ENCODE measurements at regions not wholly inside any gene's neighbourhood (a gene's known extent, or its start where the extent isn't known, plus 50 kb on each side); places are given as distances from the start of the nearest gene placed in this dataset.

DNA sequence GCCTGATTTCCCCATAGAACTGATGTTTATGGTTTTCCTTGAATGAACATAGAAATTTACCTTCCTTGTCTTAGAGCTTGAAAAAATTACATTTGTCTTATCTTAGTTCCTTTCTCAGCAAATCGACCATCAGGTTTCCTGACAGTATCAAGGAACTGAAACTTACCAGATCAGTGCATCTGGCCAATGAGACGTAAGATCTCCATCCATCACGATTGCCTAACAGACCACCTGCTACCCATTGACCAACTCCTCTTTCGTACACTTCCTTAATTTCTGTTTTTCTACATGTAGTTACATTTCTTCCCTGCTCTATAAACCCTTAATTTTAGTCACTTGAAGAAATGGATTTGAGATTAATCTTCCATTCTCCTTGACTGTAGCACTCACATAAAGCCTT, 57.4 kb upstream of the TMPRSS15 start:
- Histone ChIP-seq H3K4me1 (ENCODE audit: control insufficient read depth, insufficient read depth, low read length) (peaks cover 8% of the 10 kb centered on the region), H3K27me3 (ENCODE audit: control insufficient read depth, insufficient read depth, low read length, poor library complexity, severe bottlenecking) (no peaks in the 10 kb centered on the region), H3K4me3 (ENCODE audit: low read length) (no peak overlapping the region), H3K36me3 (ENCODE audit: control insufficient read depth, insufficient read depth, low read length) (no peaks in the 10 kb centered on the region), H3K9me3 (ENCODE audit: control insufficient read depth, low read length) (no peaks in the 10 kb centered on the region), H3K27ac (ENCODE audit: low read depth, low read length) (no peak overlapping the region), H3K9ac (ENCODE audit: extremely low read depth, low read length, poor library complexity, severe bottlenecking) (no peak overlapping the region)
- Mint-ChIP-seq H3K4me3 (no peak overlapping the region), H3K27ac (no peak overlapping the region), H3K9me3 (peaks cover 12% of the 10 kb centered on the region), H3K27me3 (ENCODE audit: insufficient read depth) (no peaks in the 10 kb centered on the region), H3K4me1 (peaks cover 38% of the 10 kb centered on the region), H3K36me3 (ENCODE audit: low read depth) (no peaks in the 10 kb centered on the region)
- TF ChIP-seq, protein P1, sequence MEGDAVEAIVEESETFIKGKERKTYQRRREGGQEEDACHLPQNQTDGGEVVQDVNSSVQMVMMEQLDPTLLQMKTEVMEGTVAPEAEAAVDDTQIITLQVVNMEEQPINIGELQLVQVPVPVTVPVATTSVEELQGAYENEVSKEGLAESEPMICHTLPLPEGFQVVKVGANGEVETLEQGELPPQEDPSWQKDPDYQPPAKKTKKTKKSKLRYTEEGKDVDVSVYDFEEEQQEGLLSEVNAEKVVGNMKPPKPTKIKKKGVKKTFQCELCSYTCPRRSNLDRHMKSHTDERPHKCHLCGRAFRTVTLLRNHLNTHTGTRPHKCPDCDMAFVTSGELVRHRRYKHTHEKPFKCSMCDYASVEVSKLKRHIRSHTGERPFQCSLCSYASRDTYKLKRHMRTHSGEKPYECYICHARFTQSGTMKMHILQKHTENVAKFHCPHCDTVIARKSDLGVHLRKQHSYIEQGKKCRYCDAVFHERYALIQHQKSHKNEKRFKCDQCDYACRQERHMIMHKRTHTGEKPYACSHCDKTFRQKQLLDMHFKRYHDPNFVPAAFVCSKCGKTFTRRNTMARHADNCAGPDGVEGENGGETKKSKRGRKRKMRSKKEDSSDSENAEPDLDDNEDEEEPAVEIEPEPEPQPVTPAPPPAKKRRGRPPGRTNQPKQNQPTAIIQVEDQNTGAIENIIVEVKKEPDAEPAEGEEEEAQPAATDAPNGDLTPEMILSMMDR (conservative IDR thresholded peaks at IDR 0.05) = no peak
- WGBS, 2 experiments (ENCODE audit: insufficient coverage in 1 of 2, insufficient read length in 1 of 2) = 95 to 100% methylated on average over 2 to 4 of the region's 4 CpGs
- DNase-seq = no peak

DNA sequence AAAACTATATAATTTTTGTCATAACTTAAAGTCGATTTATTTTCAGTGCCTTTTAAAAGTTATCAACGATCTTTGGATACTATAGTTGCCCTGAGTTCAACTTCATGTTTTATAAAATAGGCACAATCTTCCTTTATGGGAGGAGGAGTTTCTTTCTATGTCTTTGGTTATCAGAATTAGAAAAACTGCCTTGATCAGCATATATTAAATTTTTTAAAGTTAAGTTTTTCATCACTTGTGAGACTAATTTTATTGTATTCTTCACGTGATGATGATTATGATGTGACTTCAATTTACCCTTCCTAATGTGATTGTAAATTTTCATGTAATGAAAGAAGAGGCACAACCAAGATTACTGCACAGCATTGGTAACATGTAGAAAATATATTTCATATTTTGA, 58.2 kb upstream of the TMPRSS15 start:
- Histone ChIP-seq H3K4me3 (ENCODE audit: low read length) (no peak overlapping the region), H3K36me3 (ENCODE audit: control insufficient read depth, insufficient read depth, low read length) (no peaks in the 10 kb centered on the region), H3K4me1 (ENCODE audit: control insufficient read depth, insufficient read depth, low read length) (peaks cover 8% of the 10 kb centered on the region), H3K27me3 (ENCODE audit: control insufficient read depth, insufficient read depth, low read length, poor library complexity, severe bottlenecking) (no peaks in the 10 kb centered on the region), H3K9ac (ENCODE audit: extremely low read depth, low read length, poor library complexity, severe bottlenecking) (no peak overlapping the region), H3K27ac (ENCODE audit: low read depth, low read length) (no peak overlapping the region), H3K9me3 (ENCODE audit: control insufficient read depth, low read length) (peaks cover 7% of the 10 kb centered on the region)
- Mint-ChIP-seq H3K4me1 (peaks cover 38% of the 10 kb centered on the region), H3K27ac (no peak overlapping the region), H3K36me3 (ENCODE audit: low read depth) (peaks cover 5% of the 10 kb centered on the region), H3K9me3 (peaks cover 19% of the 10 kb centered on the region), H3K27me3 (ENCODE audit: insufficient read depth) (no peaks in the 10 kb centered on the region), H3K4me3 (no peak overlapping the region)
- DNase-seq = no peak
- WGBS, 2 experiments (ENCODE audit: insufficient coverage in 1 of 2, insufficient read length in 1 of 2) = 80 to 100% methylated on average over 1 to 3 of the region's 3 CpGs
- TF ChIP-seq, protein P1 (conservative IDR thresholded peaks at IDR 0.05) = no peak

DNA sequence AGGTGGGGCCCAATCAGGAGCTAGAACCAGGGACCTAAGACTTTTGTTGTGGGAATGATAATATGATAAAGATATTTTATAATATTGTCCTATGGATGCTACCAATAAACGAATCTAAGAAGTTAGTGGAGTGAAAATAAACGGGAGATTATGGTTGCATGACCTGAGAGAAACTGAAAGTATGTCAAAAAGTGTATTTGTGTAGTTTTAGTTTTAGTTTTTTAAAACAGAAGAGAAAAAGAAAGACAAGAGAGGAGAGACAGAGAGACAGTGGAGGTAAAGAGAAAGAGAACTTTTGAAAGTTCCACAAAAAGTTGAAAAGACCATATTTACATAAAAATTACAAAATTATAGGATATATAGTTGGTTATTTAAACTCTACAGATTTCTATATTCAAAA, 64.1 kb upstream of the TMPRSS15 start:
- Histone ChIP-seq H3K4me1 (ENCODE audit: control insufficient read depth, insufficient read depth, low read length) (no peaks in the 10 kb centered on the region), H3K36me3 (ENCODE audit: control insufficient read depth, insufficient read depth, low read length) (no peaks in the 10 kb centered on the region), H3K9ac (ENCODE audit: extremely low read depth, low read length, poor library complexity, severe bottlenecking) (no peak overlapping the region), H3K27ac (ENCODE audit: low read depth, low read length) (no peak overlapping the region), H3K27me3 (ENCODE audit: control insufficient read depth, insufficient read depth, low read length, poor library complexity, severe bottlenecking) (no peaks in the 10 kb centered on the region), H3K4me3 (ENCODE audit: low read length) (no peak overlapping the region), H3K9me3 (ENCODE audit: control insufficient read depth, low read length) (peaks cover 8% of the 10 kb centered on the region)
- WGBS, 2 experiments (ENCODE audit: insufficient coverage in 1 of 2, insufficient read length in 1 of 2) = 94% methylated on average over 2 of the region's 2 CpGs
- DNase-seq = no peak
- Mint-ChIP-seq H3K36me3 (ENCODE audit: low read depth) (peaks cover 5% of the 10 kb centered on the region), H3K4me1 (peaks cover 27% of the 10 kb centered on the region), H3K9me3 (peaks cover 20% of the 10 kb centered on the region), H3K4me3 (no peak overlapping the region), H3K27me3 (ENCODE audit: insufficient read depth) (no peaks in the 10 kb centered on the region), H3K27ac (no peak overlapping the region)
- TF ChIP-seq, protein P1 (conservative IDR thresholded peaks at IDR 0.05) = no peak

All from endodermal cell (in vitro differentiated cells).